HFFc6 (cell line): ENCODE measurements at regions not wholly inside any gene's neighbourhood (a gene's known extent, or its start where the extent isn't known, plus 50 kb on each side); places are given as distances from the start of the nearest gene placed in this dataset.

Experiments
- DNase-seq: peaks from one replicate; pipeline ENCODE4 v3.0.0-alpha.2; 2018
- H3K27ac Mint-ChIP-seq: 2 replicates; pipeline ENCODE4 v1.8.0; 2020; ENCODE audit warnings: mild to moderate bottlenecking, mixed read lengths
- H3K27me3 Mint-ChIP-seq: 2 replicates; pipeline ENCODE4 v1.8.0; 2021; ENCODE audit warnings: mild to moderate bottlenecking, moderate library complexity, mixed read lengths; ENCODE audit not compliant: insufficient read depth
- H3K36me3 Mint-ChIP-seq: 2 replicates; pipeline ENCODE4 v1.8.0; 2021; ENCODE audit warnings: low read depth, mixed read lengths
- H3K4me1 Mint-ChIP-seq: 2 replicates; pipeline ENCODE4 v1.8.0; 2020; ENCODE audit warnings: low read depth, mixed read lengths
- H3K4me3 Mint-ChIP-seq: 2 replicates; pipeline ENCODE4 v1.8.0; 2020; ENCODE audit warnings: mild to moderate bottlenecking, moderate library complexity, mixed read lengths
- H3K9me3 Mint-ChIP-seq: 2 replicates; pipeline ENCODE4 v1.8.0; 2020; ENCODE audit warnings: mild to moderate bottlenecking, mixed read lengths
- TF ChIP-seq, protein P1 (sequence below): fragments of 200-600 bp; sonication (generic); IDR thresholded peaks from 2 replicates; pipeline ENCODE4 v1.5.0; 2021; ENCODE audit warnings: antibody characterized with exemption, mild to moderate bottlenecking

DNA sequence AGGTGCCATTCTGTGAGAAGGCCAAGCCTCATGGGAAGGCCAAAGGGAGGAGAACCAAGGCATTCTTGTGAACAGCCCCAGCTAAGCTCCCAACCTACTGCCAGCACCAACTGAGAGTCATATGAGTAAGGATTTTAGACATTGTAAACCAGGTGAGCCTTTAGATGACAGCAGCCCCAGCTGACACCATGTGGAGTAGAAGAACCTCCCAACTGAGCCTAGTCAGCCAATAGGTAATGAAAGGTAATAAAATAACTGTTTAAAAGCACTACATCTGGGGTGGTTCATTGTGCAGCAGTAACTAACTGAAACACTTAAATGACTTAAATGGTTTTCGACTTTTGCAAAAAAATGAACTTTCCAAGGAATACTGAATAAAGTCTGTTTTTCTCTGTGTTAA, 172.6 kb upstream of the KIF2A start:
- Mint-ChIP-seq H3K36me3 (no peaks in the 10 kb centered on the region), H3K4me3 (no peak overlapping the region), H3K4me1 (no peaks in the 10 kb centered on the region), H3K27me3 (peaks cover 5% of the 10 kb centered on the region), H3K9me3 (no peaks in the 10 kb centered on the region), H3K27ac (no peak overlapping the region)
- TF ChIP-seq, protein P1, sequence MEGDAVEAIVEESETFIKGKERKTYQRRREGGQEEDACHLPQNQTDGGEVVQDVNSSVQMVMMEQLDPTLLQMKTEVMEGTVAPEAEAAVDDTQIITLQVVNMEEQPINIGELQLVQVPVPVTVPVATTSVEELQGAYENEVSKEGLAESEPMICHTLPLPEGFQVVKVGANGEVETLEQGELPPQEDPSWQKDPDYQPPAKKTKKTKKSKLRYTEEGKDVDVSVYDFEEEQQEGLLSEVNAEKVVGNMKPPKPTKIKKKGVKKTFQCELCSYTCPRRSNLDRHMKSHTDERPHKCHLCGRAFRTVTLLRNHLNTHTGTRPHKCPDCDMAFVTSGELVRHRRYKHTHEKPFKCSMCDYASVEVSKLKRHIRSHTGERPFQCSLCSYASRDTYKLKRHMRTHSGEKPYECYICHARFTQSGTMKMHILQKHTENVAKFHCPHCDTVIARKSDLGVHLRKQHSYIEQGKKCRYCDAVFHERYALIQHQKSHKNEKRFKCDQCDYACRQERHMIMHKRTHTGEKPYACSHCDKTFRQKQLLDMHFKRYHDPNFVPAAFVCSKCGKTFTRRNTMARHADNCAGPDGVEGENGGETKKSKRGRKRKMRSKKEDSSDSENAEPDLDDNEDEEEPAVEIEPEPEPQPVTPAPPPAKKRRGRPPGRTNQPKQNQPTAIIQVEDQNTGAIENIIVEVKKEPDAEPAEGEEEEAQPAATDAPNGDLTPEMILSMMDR, result no peak
- DNase-seq, result no peak

DNA sequence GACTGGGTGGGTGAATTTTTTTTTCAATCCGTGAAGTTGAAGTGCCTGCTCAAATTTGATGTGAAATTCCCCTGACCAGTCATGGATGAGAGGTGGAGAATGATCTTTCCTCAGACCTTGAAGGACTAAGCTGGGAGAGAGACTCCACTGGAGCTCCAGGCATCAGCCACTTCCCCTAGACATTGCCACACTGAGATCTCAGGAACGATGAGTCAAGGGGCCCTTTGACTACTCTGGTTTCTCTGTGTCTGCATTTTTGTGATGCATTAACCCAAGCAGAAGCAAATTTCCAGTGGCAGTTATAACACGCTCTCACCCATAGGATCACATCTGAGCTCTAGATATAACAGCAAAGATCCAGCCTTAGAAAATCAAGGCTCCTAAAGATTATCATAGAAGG, 171.2 kb upstream of the KIF2A start:
- Mint-ChIP-seq H3K9me3 (no peaks in the 10 kb centered on the region), H3K4me1 (no peaks in the 10 kb centered on the region), H3K36me3 (no peaks in the 10 kb centered on the region), H3K27ac (no peak overlapping the region), H3K27me3 (peaks cover 5% of the 10 kb centered on the region), H3K4me3 (no peak overlapping the region)
- TF ChIP-seq, protein P1, result no peak
- DNase-seq, result no peak

DNA sequence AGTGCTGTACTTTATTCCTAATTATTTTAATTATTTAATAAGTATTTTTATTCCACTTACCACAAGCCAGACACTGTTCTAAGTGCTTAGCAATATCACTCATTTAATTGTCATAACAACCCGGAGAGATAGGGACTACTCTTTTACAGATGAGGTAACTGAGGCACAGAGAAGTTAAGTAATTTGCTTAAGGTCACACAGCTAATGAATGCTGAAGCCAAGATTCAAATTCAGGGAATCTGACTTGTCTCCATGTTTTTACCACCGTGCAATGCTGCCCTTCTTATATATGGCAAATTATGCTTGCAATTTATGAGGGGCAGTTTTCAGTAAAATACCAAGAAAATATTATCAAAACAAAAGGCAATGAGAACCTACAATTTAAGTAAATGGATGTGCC, 168.4 kb upstream of the KIF2A start:
- Mint-ChIP-seq H3K9me3 (no peaks in the 10 kb centered on the region), H3K27me3 (peaks cover 9% of the 10 kb centered on the region), H3K27ac (no peak overlapping the region), H3K4me1 (no peaks in the 10 kb centered on the region), H3K4me3 (no peak overlapping the region), H3K36me3 (no peaks in the 10 kb centered on the region)
- TF ChIP-seq, protein P1, result no peak
- no peak for DNase-seq

DNA sequence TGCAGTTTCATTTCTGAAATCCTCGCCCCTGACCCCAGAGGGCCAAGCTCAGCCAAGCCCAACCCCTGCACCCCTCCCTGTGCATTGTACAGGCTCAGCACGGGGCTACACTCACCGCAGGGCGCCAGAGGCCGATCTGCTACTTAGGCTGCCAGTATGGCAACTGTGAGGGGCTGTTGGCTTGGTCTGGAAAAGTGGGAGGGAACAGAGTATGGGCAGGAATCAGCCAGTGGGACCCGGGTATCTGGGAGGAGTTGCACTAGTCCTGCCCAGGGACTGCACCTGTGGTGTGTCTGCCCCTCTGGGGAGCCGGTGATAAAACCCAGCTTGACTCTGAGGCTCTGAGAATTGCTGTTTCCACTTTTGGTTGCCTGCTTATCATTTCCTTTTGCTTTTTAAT, 167.4 kb upstream of the KIF2A start:
- Mint-ChIP-seq H3K27me3 (peaks cover 9% of the 10 kb centered on the region), H3K27ac (no peak overlapping the region), H3K4me3 (no peak overlapping the region), H3K9me3 (no peaks in the 10 kb centered on the region), H3K4me1 (0 out of 2 replicates have a peak, but pooled peaks cover 4% of the 10 kb centered on the region), H3K36me3 (no peaks in the 10 kb centered on the region)
- TF ChIP-seq, protein P1, result no peak
- DNase-seq, result no peak

DNA sequence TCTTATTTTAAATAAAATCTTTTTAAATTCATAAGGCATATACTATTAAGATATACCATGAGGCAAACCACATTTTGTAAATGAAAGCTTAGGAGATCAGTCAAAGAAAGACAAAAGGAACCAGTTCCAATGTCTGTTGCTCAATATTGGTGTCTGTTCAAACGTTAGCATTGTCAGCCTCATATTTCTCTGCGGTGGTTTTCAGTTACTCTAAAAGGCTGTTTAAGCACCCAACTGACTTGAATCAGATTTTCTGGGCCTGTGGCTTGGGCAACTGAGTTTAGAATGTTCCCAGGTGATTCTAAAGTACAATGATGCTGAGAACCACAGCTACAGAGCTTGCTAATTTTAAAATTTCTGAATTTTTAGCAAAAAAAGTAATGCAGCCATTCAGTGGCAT, 166.3 kb upstream of the KIF2A start:
- no peaks in the 10 kb centered on the region for H3K36me3 Mint-ChIP-seq
- H3K27ac Mint-ChIP-seq, result no peak overlapping the region
- H3K4me1 Mint-ChIP-seq, result 0 out of 2 replicates have a peak, but pooled peaks cover 4% of the 10 kb centered on the region
- peaks cover 8% of the 10 kb centered on the region for H3K27me3 Mint-ChIP-seq
- no peak for DNase-seq
- TF ChIP-seq, protein P1, result no peak
- no peaks in the 10 kb centered on the region for H3K9me3 Mint-ChIP-seq
- no peak overlapping the region for H3K4me3 Mint-ChIP-seq

DNA sequence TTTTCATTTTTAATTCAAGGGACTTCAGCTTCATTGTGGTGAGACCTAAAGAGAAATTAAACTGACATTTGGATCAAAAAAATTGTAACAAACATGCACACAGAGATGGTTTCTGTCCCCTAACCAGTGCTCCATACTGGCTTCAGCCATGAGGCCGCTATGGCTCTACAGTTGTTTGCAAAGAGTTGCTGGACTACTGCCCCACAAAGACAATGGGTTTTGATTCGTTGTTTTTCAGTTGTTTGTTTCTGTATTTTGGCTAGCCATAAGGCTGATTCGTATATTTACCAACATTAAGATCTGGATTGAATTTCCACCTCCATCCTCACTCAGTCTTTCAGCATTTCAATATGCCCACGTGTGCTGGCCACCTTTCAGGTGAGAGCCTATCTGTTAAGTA, 163.7 kb upstream of the KIF2A start:
- H3K27me3 Mint-ChIP-seq, result peaks cover 4% of the 10 kb centered on the region
- H3K36me3 Mint-ChIP-seq, result no peaks in the 10 kb centered on the region
- H3K9me3 Mint-ChIP-seq, result no peaks in the 10 kb centered on the region
- no peak for DNase-seq
- TF ChIP-seq, protein P1, result no peak
- H3K4me1 Mint-ChIP-seq, result 0 out of 2 replicates have a peak, but pooled peaks cover 4% of the 10 kb centered on the region
- H3K4me3 Mint-ChIP-seq, result no peak overlapping the region
- no peak overlapping the region for H3K27ac Mint-ChIP-seq
